H9 (cell line): ENCODE measurements at regions not wholly inside any gene's neighbourhood (a gene's known extent, or its start where the extent isn't known, plus 50 kb on each side); places are given as distances from the start of the nearest gene placed in this dataset.

Source experiments
- DNase-seq: peaks from one replicate; pipeline ENCODE4 v3.0.0-alpha.2; 2017
- H2AFZ ChIP-seq: one replicate; pipeline ENCODE4 v1.6.1; 2013; ENCODE audit warnings: mild to moderate bottlenecking, low read length, control low read depth, moderate library complexity
- H2AK5ac ChIP-seq: 2 replicates; pipeline ENCODE4 v1.6.1; 2013; ENCODE audit warnings: low read length, control low read depth, mixed read lengths; ENCODE audit not compliant: insufficient read length
- H2BK120ac ChIP-seq: one replicate; pipeline ENCODE4 v1.6.1; 2013; ENCODE audit warnings: low read depth, mild to moderate bottlenecking, low read length, control low read depth, inconsistent platforms; ENCODE audit not compliant: poor library complexity, severe bottlenecking
- H2BK12ac ChIP-seq: 2 replicates; pipeline ENCODE4 v1.6.1; 2013; ENCODE audit warnings: low read length, control low read depth, mixed read lengths, low read depth; ENCODE audit not compliant: insufficient read length
- H2BK15ac ChIP-seq: 2 replicates; pipeline ENCODE4 v1.6.1; 2013; ENCODE audit warnings: low read depth, low read length, control low read depth
- H2BK20ac ChIP-seq: one replicate; pipeline ENCODE4 v1.6.1; 2013; ENCODE audit warnings: low read depth, mild to moderate bottlenecking, low read length, control low read depth, inconsistent platforms; ENCODE audit not compliant: poor library complexity, severe bottlenecking
- H2BK5ac ChIP-seq: 2 replicates; pipeline ENCODE4 v1.6.1; 2013; ENCODE audit warnings: low read length, control low read depth, mixed read lengths; ENCODE audit not compliant: insufficient read length
- H3K14ac ChIP-seq: 2 replicates; pipeline ENCODE4 v1.6.1; 2013; ENCODE audit warnings: low read length, control low read depth; ENCODE audit not compliant: insufficient read depth
- H3K18ac ChIP-seq: 2 replicates; pipeline ENCODE4 v1.6.1; 2013; ENCODE audit warnings: low read depth, mild to moderate bottlenecking, mixed read lengths, low read length, control low read depth; ENCODE audit not compliant: insufficient read length
- H3K23ac ChIP-seq: 2 replicates; pipeline ENCODE4 v1.6.1; 2013; ENCODE audit warnings: low read length, control low read depth, mixed read lengths, low read depth; ENCODE audit not compliant: insufficient read length
- H3K23me2 ChIP-seq: 2 replicates; pipeline ENCODE4 v1.6.1; 2013; ENCODE audit warnings: low read depth, mild to moderate bottlenecking, mixed read lengths, low read length, control low read depth; ENCODE audit not compliant: insufficient read length, poor library complexity, severe bottlenecking
- H3K27ac ChIP-seq: 2 replicates; pipeline ENCODE4 v1.5.1; 2013; ENCODE audit warnings: low read length, control low read depth, mixed read lengths, low read depth; ENCODE audit not compliant: insufficient read length
- H3K27me3 ChIP-seq: 2 replicates; pipeline ENCODE4 v1.6.1; 2013; ENCODE audit warnings: low read length, control low read depth, inconsistent platforms; ENCODE audit not compliant: insufficient read depth
- H3K4ac ChIP-seq: 2 replicates; pipeline ENCODE4 v1.6.1; 2013; ENCODE audit warnings: low read depth, mild to moderate bottlenecking, control low read depth, inconsistent platforms, low read length, moderate library complexity
- H3K4me1 ChIP-seq: 2 replicates; pipeline ENCODE4 v1.6.1; 2013; ENCODE audit warnings: low read length, control low read depth, inconsistent platforms; ENCODE audit not compliant: insufficient read depth
- H3K4me2 ChIP-seq: 2 replicates; pipeline ENCODE4 v1.6.1; 2013; ENCODE audit warnings: low read length, control low read depth, mixed read lengths; ENCODE audit not compliant: insufficient read length, insufficient read depth
- H3K56ac ChIP-seq: 2 replicates; pipeline ENCODE4 v1.6.1; 2013; ENCODE audit warnings: low read depth, mild to moderate bottlenecking, mixed read lengths, low read length, control low read depth; ENCODE audit not compliant: insufficient read length
- H3K79me1 ChIP-seq: 2 replicates; pipeline ENCODE4 v1.6.1; 2013; ENCODE audit warnings: low read depth, mild to moderate bottlenecking, moderate library complexity, low read length, control low read depth, inconsistent platforms; ENCODE audit not compliant: insufficient read depth, poor library complexity, severe bottlenecking
- H3K79me2 ChIP-seq: 2 replicates; pipeline ENCODE4 v1.6.1; 2013; ENCODE audit warnings: low read length, control low read depth, inconsistent platforms; ENCODE audit not compliant: insufficient read depth
- H3K9ac ChIP-seq: 2 replicates; pipeline ENCODE4 v1.6.1; 2013; ENCODE audit warnings: low read length, control low read depth, mixed read lengths; ENCODE audit not compliant: insufficient read length; ENCODE audit errors: extremely low read depth
- H3K9me3 ChIP-seq: one replicate; pipeline ENCODE4 v1.6.1; 2013; ENCODE audit warnings: low read depth, low read length, inconsistent platforms; ENCODE audit not compliant: control insufficient read depth
- H3T11ph ChIP-seq: one replicate; pipeline ENCODE4 v1.6.1; 2013; ENCODE audit warnings: mild to moderate bottlenecking, low read length, control low read depth, inconsistent platforms
- H4K20me1 ChIP-seq: one replicate; pipeline ENCODE4 v1.6.1; 2013; ENCODE audit not compliant: control insufficient read depth, insufficient read length, insufficient read depth
- H4K5ac ChIP-seq: 2 replicates; pipeline ENCODE4 v1.6.1; 2013; ENCODE audit warnings: low read depth, mild to moderate bottlenecking, mixed read lengths, low read length, control low read depth; ENCODE audit not compliant: insufficient read length
- H4K8ac ChIP-seq: replicated peaks from 2 replicates; pipeline ENCODE4 v1.6.1; 2013; ENCODE audit warnings: low read length, control low read depth, mixed read lengths, low read depth; ENCODE audit not compliant: insufficient read length
- H4K91ac ChIP-seq: 2 replicates; pipeline ENCODE4 v1.6.1; 2013; ENCODE audit warnings: low read depth, mild to moderate bottlenecking, moderate library complexity, mixed read lengths, low read length, control low read depth; ENCODE audit not compliant: insufficient read length
- H3K27ac Mint-ChIP-seq, 3 experiments: 2 replicates in 2 of 3; 3 replicates in 1 of 3; pipeline ENCODE4 v1.8.0; 2020 to 2021; ENCODE audit warnings: mixed read lengths in 3 of 3, mild to moderate bottlenecking in 1 of 3, moderate library complexity in 1 of 3
- H3K27me3 Mint-ChIP-seq: 2 replicates; pipeline ENCODE4 v1.8.0; 2021; ENCODE audit warnings: low read depth, mild to moderate bottlenecking, moderate library complexity, mixed read lengths
- H3K36me3 Mint-ChIP-seq, 3 experiments: 2 replicates in 2 of 3; 3 replicates in 1 of 3; pipeline ENCODE4 v1.8.0; 2020 to 2021; ENCODE audit warnings: low read depth in 3 of 3, mixed read lengths in 3 of 3; ENCODE audit not compliant: insufficient read depth in 1 of 3
- H3K4me1 Mint-ChIP-seq, 2 experiments: 2 replicates each; pipeline ENCODE4 v1.8.0; 2020; ENCODE audit warnings: mixed read lengths in 2 of 2
- H3K4me3 Mint-ChIP-seq, 2 experiments: 2 replicates in 1 of 2; 3 replicates in 1 of 2; pipeline ENCODE4 v1.8.0; 2020 to 2021; ENCODE audit warnings: mild to moderate bottlenecking in 2 of 2, mixed read lengths in 2 of 2, moderate library complexity in 1 of 2
- H3K9me3 Mint-ChIP-seq, 2 experiments: 2 replicates in 1 of 2; 3 replicates in 1 of 2; pipeline ENCODE4 v1.8.0; 2020; ENCODE audit warnings: mild to moderate bottlenecking in 2 of 2, mixed read lengths in 2 of 2, moderate library complexity in 1 of 2
- TF ChIP-seq, protein P1 (sequence below): fragments of 200-600 bp; sonication (generic); conservative IDR thresholded peaks from 3 replicates; pipeline ENCODE4 v1.8.0; 2021; ENCODE audit warnings: antibody characterized with exemption, mild to moderate bottlenecking

DNA sequence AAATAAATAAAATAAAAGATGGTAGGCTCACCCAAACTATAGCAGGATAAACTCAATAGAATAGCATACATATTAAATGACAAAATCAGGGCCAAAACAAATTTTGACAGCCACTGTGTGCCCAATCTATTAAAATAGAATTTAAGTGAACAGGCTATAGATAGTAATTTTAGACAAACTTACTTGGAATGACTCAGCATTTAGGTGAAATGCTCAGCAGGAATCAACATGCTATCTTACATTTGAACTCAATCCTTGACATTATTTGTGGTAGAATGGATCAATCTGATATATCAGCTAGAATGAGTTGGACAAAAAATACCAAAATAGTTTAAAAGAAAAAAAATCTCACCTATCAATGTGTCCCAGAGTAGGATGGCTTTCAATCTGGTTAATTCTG is 578.6 kb downstream of the RFPL4B start:
- 0 out of 2 replicates have a peak, but pooled peaks cover 2% of the 10 kb centered on the region for H3K4me1 ChIP-seq
- H3K56ac ChIP-seq, result no peak overlapping the region
- H3K9ac ChIP-seq, result no peak overlapping the region
- no peak overlapping the region for H4K91ac ChIP-seq
- no peak overlapping the region for H2BK12ac ChIP-seq
- no peak overlapping the region for H2AFZ ChIP-seq
- no peak overlapping the region for H3T11ph ChIP-seq
- H2BK20ac ChIP-seq, result no peak overlapping the region
- peaks cover 20 to 21% of the 10 kb centered on the region in 2 experiments for H3K4me1 Mint-ChIP-seq
- no peak overlapping the region for H2BK15ac ChIP-seq
- peaks cover 2 to 19% (median 8%) of the 10 kb centered on the region in 3 experiments; a peak in 5 of 7 replicates for H3K36me3 Mint-ChIP-seq
- no peaks in the 10 kb centered on the region for H3K27me3 Mint-ChIP-seq
- TF ChIP-seq, protein P1, sequence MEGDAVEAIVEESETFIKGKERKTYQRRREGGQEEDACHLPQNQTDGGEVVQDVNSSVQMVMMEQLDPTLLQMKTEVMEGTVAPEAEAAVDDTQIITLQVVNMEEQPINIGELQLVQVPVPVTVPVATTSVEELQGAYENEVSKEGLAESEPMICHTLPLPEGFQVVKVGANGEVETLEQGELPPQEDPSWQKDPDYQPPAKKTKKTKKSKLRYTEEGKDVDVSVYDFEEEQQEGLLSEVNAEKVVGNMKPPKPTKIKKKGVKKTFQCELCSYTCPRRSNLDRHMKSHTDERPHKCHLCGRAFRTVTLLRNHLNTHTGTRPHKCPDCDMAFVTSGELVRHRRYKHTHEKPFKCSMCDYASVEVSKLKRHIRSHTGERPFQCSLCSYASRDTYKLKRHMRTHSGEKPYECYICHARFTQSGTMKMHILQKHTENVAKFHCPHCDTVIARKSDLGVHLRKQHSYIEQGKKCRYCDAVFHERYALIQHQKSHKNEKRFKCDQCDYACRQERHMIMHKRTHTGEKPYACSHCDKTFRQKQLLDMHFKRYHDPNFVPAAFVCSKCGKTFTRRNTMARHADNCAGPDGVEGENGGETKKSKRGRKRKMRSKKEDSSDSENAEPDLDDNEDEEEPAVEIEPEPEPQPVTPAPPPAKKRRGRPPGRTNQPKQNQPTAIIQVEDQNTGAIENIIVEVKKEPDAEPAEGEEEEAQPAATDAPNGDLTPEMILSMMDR, result no peak
- no peaks in the 10 kb centered on the region for H3K79me1 ChIP-seq
- no peak overlapping the region for H3K14ac ChIP-seq
- no peaks in the 10 kb centered on the region for H3K79me2 ChIP-seq
- no peak overlapping the region for H3K18ac ChIP-seq
- no peak overlapping the region for H4K5ac ChIP-seq
- H3K4me3 Mint-ChIP-seq, result no peak overlapping the region
- no peak overlapping the region for H3K27ac ChIP-seq
- H3K4me2 ChIP-seq, result no peak overlapping the region
- no peak overlapping the region for H2BK5ac ChIP-seq
- H4K20me1 ChIP-seq, result no peaks in the 10 kb centered on the region
- H3K9me3 Mint-ChIP-seq, result peaks cover 16 to 17% of the 10 kb centered on the region in 2 experiments
- H2BK120ac ChIP-seq, result no peak overlapping the region
- no peak for DNase-seq
- H3K27me3 ChIP-seq, result no peaks in the 10 kb centered on the region
- no peak overlapping the region for H3K27ac Mint-ChIP-seq
- H3K9me3 ChIP-seq, result no peaks in the 10 kb centered on the region
- H3K23me2 ChIP-seq, result no peaks in the 10 kb centered on the region
- H4K8ac ChIP-seq, result no peak overlapping the region
- no peak overlapping the region for H3K23ac ChIP-seq
- no peak overlapping the region for H2AK5ac ChIP-seq
- H3K4ac ChIP-seq, result no peak overlapping the region
